BE2C (cell line): ENCODE measurements at regions not wholly inside any gene's neighbourhood (a gene's known extent, or its start where the extent isn't known, plus 50 kb on each side); places are given as distances from the start of the nearest gene placed in this dataset.

Source experiments
- DNase-seq: peaks from one replicate; pipeline ENCODE4 v3.0.0-alpha.2; 2020
- H3K27me3 ChIP-seq: fragments of 250-450 bp; sonication (Bioruptor Pico); 2 replicates; pipeline ENCODE4 v1.5.1; 2020; ENCODE audit warnings: mild to moderate bottlenecking
- H3K36me3 ChIP-seq: fragments of 250-450 bp; sonication (Bioruptor Pico); 2 replicates; pipeline ENCODE4 v1.5.1; 2020; ENCODE audit warnings: mild to moderate bottlenecking
- H3K4me1 ChIP-seq: fragments of 250-450 bp; sonication (Bioruptor Pico); 2 replicates; pipeline ENCODE4 v1.5.1; 2020
- H3K4me3 ChIP-seq: 2 replicates; pipeline ENCODE4 v1.5.1; 2011; ENCODE audit warnings: low read depth, low read length
- H3K9me3 ChIP-seq: fragments of 250-450 bp; sonication (Bioruptor Pico); 2 replicates; pipeline ENCODE4 v1.5.1; 2020
- TF ChIP-seq, protein P1 (sequence below): IDR thresholded peaks from 2 replicates; pipeline ENCODE4 v1.5.1; 2012; ENCODE audit warnings: mild to moderate bottlenecking, low read depth, low read length

DNA sequence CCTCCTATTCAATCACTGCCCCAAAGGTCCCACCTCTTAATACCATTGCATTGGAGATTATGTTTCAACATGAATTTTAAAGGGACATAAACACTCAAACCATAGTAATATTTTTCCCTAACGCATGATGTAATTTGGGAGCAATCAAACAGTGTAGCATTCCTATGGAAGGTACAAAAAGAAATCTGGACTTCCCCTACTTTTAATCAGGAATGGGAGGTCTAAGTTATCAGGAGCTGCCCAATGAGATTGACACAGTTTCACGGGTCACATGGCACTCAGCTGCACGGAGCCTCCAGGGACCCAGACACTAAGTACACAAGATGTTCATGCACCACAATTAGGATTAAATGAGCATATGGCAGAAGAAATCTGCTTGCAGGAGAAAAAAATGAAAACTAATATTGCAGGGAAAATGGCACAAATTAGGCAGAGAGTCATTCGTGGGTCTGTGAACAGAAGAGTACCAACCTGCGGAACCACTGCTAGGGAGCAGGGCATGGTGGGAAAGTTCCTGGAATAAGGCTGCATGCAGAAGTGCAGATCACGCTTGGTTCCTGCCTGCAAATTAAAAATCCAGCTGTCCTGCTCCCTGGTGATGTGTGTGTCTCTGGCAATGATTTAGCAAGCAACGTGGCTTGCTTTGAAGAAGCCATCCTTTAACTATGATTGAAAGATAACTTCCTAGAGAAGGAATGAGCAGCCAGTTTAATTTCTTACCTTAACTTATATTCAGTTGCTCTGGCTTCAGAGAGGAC lies 326.6 kb upstream of the ID2 start:
- H3K36me3 ChIP-seq: no peaks in the 10 kb centered on the region
- peaks cover 6% of the 10 kb centered on the region for H3K4me1 ChIP-seq
- no peaks in the 10 kb centered on the region for H3K27me3 ChIP-seq
- H3K9me3 ChIP-seq: no peaks in the 10 kb centered on the region
- DNase-seq: no peak
- no peak overlapping the region for H3K4me3 ChIP-seq
- TF ChIP-seq, protein P1, sequence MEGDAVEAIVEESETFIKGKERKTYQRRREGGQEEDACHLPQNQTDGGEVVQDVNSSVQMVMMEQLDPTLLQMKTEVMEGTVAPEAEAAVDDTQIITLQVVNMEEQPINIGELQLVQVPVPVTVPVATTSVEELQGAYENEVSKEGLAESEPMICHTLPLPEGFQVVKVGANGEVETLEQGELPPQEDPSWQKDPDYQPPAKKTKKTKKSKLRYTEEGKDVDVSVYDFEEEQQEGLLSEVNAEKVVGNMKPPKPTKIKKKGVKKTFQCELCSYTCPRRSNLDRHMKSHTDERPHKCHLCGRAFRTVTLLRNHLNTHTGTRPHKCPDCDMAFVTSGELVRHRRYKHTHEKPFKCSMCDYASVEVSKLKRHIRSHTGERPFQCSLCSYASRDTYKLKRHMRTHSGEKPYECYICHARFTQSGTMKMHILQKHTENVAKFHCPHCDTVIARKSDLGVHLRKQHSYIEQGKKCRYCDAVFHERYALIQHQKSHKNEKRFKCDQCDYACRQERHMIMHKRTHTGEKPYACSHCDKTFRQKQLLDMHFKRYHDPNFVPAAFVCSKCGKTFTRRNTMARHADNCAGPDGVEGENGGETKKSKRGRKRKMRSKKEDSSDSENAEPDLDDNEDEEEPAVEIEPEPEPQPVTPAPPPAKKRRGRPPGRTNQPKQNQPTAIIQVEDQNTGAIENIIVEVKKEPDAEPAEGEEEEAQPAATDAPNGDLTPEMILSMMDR: no peak

DNA sequence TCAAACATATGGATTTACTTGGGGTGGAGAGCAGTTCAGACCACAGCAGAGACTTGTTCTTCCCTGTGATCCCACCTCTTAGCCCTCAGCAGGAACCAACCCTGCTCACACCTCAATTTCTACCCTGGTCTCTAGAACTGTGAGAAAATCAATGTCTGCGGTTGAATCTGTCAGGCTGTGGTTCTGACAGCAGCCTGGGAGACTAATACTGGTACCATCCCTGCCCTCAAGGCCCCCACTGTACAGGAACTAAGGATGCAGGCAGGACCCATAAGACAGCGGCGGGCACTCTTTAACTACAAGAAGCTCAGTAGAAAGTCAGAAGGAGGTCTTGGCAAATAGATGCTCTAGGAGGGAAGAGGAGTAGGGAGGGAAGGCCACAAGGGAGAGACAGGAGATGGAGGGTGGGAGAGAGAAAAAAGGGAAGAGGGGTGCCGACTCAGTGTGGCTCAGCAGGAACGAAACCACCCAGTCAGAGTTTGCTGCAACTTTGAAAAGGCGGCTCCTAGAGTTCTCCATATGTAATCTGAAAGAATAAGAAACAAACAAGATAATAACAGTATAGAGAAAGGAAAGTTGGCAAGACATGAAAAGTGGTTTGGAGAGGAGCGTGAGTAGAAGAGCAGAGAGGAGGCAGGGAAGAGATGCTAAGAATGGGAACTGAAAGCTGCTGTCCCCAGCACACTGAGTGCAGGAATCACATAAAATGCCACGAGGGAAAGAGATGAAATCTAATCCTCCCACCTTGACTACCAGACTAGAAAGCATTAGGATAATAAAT lies 323.9 kb upstream of the ID2 start:
- H3K4me1 ChIP-seq: peaks cover 6% of the 10 kb centered on the region
- no peaks in the 10 kb centered on the region for H3K9me3 ChIP-seq
- DNase-seq: no peak
- TF ChIP-seq, protein P1: no peak
- H3K27me3 ChIP-seq: no peaks in the 10 kb centered on the region
- H3K36me3 ChIP-seq: no peaks in the 10 kb centered on the region
- no peak overlapping the region for H3K4me3 ChIP-seq

DNA sequence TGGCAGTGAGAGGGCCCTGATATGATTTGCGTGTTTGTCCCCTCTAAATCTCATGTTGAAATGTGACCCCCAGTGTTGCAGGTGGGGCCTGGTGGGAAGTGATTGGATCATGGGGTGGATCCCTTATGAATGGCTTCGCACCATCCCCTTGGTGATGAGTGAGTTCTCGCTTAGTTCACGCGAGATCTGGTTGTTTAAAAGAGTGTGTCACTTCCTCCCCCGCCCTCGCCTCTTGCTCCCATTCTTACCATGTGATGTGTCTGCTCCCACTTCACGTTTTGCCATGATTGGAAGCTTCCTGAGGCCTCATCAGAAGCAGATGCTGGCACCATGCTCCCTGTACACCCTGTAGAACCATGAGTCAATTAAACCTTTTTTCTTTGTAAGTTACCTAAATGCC lies 319.9 kb upstream of the ID2 start:
- DNase-seq: no peak
- Histone ChIP-seq H3K4me3 (no peak overlapping the region), H3K27me3 (no peaks in the 10 kb centered on the region), H3K9me3 (no peaks in the 10 kb centered on the region), H3K4me1 (no peaks in the 10 kb centered on the region), H3K36me3 (no peaks in the 10 kb centered on the region)
- TF ChIP-seq, protein P1: no peak

DNA sequence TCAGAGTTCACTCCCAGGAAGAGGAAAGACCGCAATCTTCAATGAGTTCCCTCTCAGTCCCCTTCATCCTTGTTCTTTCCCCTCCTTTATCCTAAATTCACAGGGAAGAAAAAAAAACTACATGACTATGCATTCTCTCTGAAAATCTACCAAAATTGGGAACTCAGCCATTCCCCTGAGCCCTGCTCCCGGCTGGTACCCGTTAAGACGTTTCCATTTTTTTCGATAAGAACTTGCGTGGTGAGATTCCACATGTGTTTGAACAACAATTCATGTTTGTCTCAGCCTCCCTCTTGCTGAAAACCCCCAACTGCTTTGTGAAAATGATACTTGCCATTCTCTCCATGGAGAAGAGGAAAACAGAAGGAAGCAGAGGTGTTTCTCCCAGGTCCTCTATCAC lies 318.7 kb upstream of the ID2 start:
- TF ChIP-seq, protein P1: no peak
- H3K27me3 ChIP-seq: no peaks in the 10 kb centered on the region
- H3K4me1 ChIP-seq: no peaks in the 10 kb centered on the region
- no peak overlapping the region for H3K4me3 ChIP-seq
- H3K9me3 ChIP-seq: no peaks in the 10 kb centered on the region
- DNase-seq: no peak
- no peaks in the 10 kb centered on the region for H3K36me3 ChIP-seq

DNA sequence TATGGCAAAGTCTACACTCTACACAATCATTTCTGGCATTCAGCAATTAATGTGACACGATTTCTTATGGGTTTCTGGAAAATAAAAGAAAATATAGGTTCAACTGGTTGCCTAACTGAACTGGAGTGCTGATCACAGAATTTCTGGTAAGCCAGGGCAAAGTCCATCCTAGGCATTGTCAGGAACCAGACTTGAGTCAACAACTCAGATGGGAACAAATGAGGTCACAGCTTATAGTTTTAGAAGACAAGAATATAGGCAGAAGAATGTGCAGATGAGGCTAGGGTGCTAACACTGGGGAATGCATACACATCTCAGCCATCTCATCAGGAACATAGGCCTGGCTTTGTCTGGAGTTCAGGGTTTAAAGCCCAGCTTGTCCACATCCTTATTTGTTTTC lies 317.2 kb upstream of the ID2 start:
- Histone ChIP-seq H3K9me3 (no peaks in the 10 kb centered on the region), H3K27me3 (no peaks in the 10 kb centered on the region), H3K4me3 (no peak overlapping the region)

More for the DNA sequence above, 317.2 kb upstream of the ID2 start:
- no peak for DNase-seq
- H3K4me1 ChIP-seq: no peaks in the 10 kb centered on the region
- TF ChIP-seq, protein P1: no peak
- H3K36me3 ChIP-seq: no peaks in the 10 kb centered on the region
